HepG2 (cell line): ENCODE measurements at regions not wholly inside any gene's neighbourhood (a gene's known extent, or its start where the extent isn't known, plus 50 kb on each side); places are given as distances from the start of the nearest gene placed in this dataset.

Experiments
- ATAC-seq: fragments of 200-7000 bp; cut with Tn5 transposase; 3 replicates; pipeline ENCODE4 v1.9.1; 2020; ENCODE audit warnings: mild to moderate bottlenecking, moderate library complexity
- BruUV-seq: library from RNA; stranded (reverse); fragments of 400-500 nt; replicated peaks from 2 replicates; lab custom pipeline; 2021; lab: Mats Ljungman, UMichigan
- CTCF ChIA-PET: fragments of 300-600 bp; formaldehyde crosslinking; extraction: SDS; loops from one replicate; lab custom pipeline; 2021; ENCODE audit warnings: low total read pairs, inconsistent platforms, low intra/inter-chr PET ratio; lab: Yijun Ruan, JAX
- POLR2A ChIA-PET: fragments of 350-600 bp; sonication (Branson Sonifier 250); formaldehyde crosslinking; loops from one replicate; lab custom pipeline; 2020; ENCODE audit warnings: antibody characterized with exemption, inconsistent platforms; lab: Yijun Ruan, JAX
- DNase-seq: peaks from one replicate; pipeline ENCODE4 v3.0.0-alpha.2; 2015; ENCODE audit warnings: low spot score
- FAIRE-seq: peaks from 3 replicates; lab custom pipeline; 2011; peaks lifted over from hg19 to GRCh38; lab: Jason Lieb, UNC
- H2AFZ ChIP-seq: one replicate; pipeline ENCODE4 v1.6.1; 2011; ENCODE audit warnings: low read length, inconsistent platforms
- H3K27ac ChIP-seq: fragments of 300-600 bp; 3 replicates; pipeline ENCODE4 v1.8.0; 2011; ENCODE audit warnings: mixed run types, mild to moderate bottlenecking, mixed read lengths, low read length, inconsistent platforms; ENCODE audit not compliant: insufficient read depth; ENCODE audit errors: extremely low read length
- H3K27me3 ChIP-seq, 2 experiments: fragments of 200-600 bp in 1 of 2; 2 replicates in 1 of 2; 3 replicates in 1 of 2; pipeline versions ENCODE4 v1.6.0 to v1.8.0; 2011; ENCODE audit warnings: low read length in 2 of 2, mild to moderate bottlenecking in 2 of 2, moderate library complexity in 2 of 2, inconsistent platforms in 1 of 2; ENCODE audit not compliant: insufficient read depth in 2 of 2, control insufficient read depth in 1 of 2
- H3K36me3 ChIP-seq, 2 experiments: fragments of 200-600 bp in 1 of 2; replicated peaks in 1 of 2; 2 replicates in 1 of 2; 3 replicates in 1 of 2; pipeline versions ENCODE4 v1.5.1 to v1.8.0; 2011; ENCODE audit warnings: low read length in 2 of 2, inconsistent platforms in 1 of 2; ENCODE audit not compliant: insufficient read depth in 2 of 2, control insufficient read depth in 1 of 2
- H3K4me1 ChIP-seq: 2 replicates; pipeline ENCODE4 v1.5.1; 2012; ENCODE audit warnings: low read length, inconsistent platforms; ENCODE audit not compliant: insufficient read depth
- H3K4me2 ChIP-seq: 2 replicates; pipeline ENCODE4 v1.6.0; 2011; ENCODE audit warnings: low read depth, low read length, inconsistent platforms
- H3K4me3 ChIP-seq, 3 experiments: fragments of 200-600 bp in 1 of 3; sonication (generic), shearing (Covaris generic) in 1 of 3; replicated peaks in 1 of 3; 2 replicates each; pipeline ENCODE4 v1.5.1; 2011 to 2016; ENCODE audit warnings: low read length in 3 of 3, inconsistent platforms in 2 of 3, low read depth in 2 of 3, mild to moderate bottlenecking in 2 of 3, control low read depth in 1 of 3, mixed read lengths in 1 of 3; ENCODE audit not compliant: insufficient read depth in 1 of 3
- H3K79me2 ChIP-seq: one replicate; pipeline ENCODE4 v1.6.1; 2011; ENCODE audit warnings: low read length, inconsistent platforms; ENCODE audit not compliant: insufficient read depth
- H3K9ac ChIP-seq: 2 replicates; pipeline ENCODE4 v1.6.0; 2011; ENCODE audit warnings: mild to moderate bottlenecking, low read depth, low read length, inconsistent platforms; ENCODE audit not compliant: insufficient read depth
- H3K9me3 ChIP-seq: 2 replicates; pipeline ENCODE4 v1.5.1; 2012; ENCODE audit warnings: mild to moderate bottlenecking, low read length
- H4K20me1 ChIP-seq: 2 replicates; pipeline ENCODE4 v1.6.0; 2011; ENCODE audit warnings: inconsistent platforms, mild to moderate bottlenecking, low read length, moderate library complexity; ENCODE audit not compliant: insufficient read depth
- FIP1L1 ChIP-seq: fragments of 200-400 bp; formaldehyde crosslinking; IDR thresholded peaks from 2 replicates; pipeline ENCODE4 v1.6.1; 2018; ENCODE audit warnings: low read depth, mild to moderate bottlenecking, low read length, moderate library complexity, borderline replicate concordance; ENCODE audit not compliant: insufficient read depth
- FOSL1 ChIP-seq: sonication (generic); formaldehyde crosslinking; IDR thresholded peaks from 2 replicates; pipeline ENCODE4 v1.9.0; 2021; ENCODE audit warnings: missing genetic modification reagents, borderline replicate concordance
- FOXK2 ChIP-seq: fragments of 450-650 bp; IDR thresholded peaks from 2 replicates; pipeline ENCODE4 v1.6.1; 2016
- KMT2A ChIP-seq: sonication (generic); formaldehyde crosslinking; IDR thresholded peaks from 2 replicates; pipeline ENCODE4 v1.4.0; 2020; ENCODE audit warnings: missing genetic modification reagents
- SMAD1 ChIP-seq: sonication (generic); formaldehyde crosslinking; IDR thresholded peaks from 2 replicates; pipeline ENCODE4 v1.4.0; 2020; ENCODE audit warnings: missing genetic modification reagents, low read depth, mild to moderate bottlenecking, borderline replicate concordance
- ZEB1 ChIP-seq: IDR thresholded peaks from 2 replicates; pipeline ENCODE4 v1.6.1; 2012; ENCODE audit warnings: mild to moderate bottlenecking, low read depth, inconsistent platforms; ENCODE audit not compliant: insufficient replicate concordance
- ZNF510 ChIP-seq: sonication (generic); formaldehyde crosslinking; IDR thresholded peaks from 2 replicates; pipeline ENCODE4 v1.4.0; 2020; ENCODE audit warnings: low read depth, mild to moderate bottlenecking, missing genetic modification reagents
- ZNF761 ChIP-seq: sonication (generic); formaldehyde crosslinking; conservative IDR thresholded peaks from 2 replicates; pipeline ENCODE4 v1.4.0; 2020; ENCODE audit warnings: mild to moderate bottlenecking, missing genetic modification reagents
- ZSCAN20 ChIP-seq: sonication (generic); formaldehyde crosslinking; IDR thresholded peaks from 2 replicates; pipeline ENCODE4 v1.4.0; 2020; ENCODE audit warnings: missing genetic modification reagents, mild to moderate bottlenecking, borderline replicate concordance
- WGBS: methylation state at CpG from one replicate; pipeline ENCODE4 v1.1.6; 2017; ENCODE audit warnings: low lambda C conversion rate; 5-methylcytosine and 5-hydroxymethylcytosine counted together
- in situ Hi-C: cut with HindIII; loops from 2 replicates; pipeline ENCODE4 v1.10.0; 2017; ENCODE audit warnings: low pct_unique_long_range_greater_than_20kb; ENCODE audit not compliant: extremely low pct_ligation_motif_present
- intact Hi-C: fragments of 100-400 bp; cut with micrococcal nuclease; formaldehyde crosslinking; loops from one replicate; pipeline ENCODE4 v1.10.0; 2022; ENCODE audit not compliant: unreplicated experiment
- TF ChIP-seq, protein P1 (sequence below): sonication (generic); formaldehyde crosslinking; IDR thresholded peaks from 2 replicates; pipeline ENCODE4 v1.4.0; 2020; ENCODE audit warnings: mild to moderate bottlenecking, missing genetic modification reagents
- TF ChIP-seq, protein P2 (sequence below): sonication (generic); formaldehyde crosslinking; IDR thresholded peaks from 2 replicates; pipeline ENCODE4 v1.4.0; 2020; ENCODE audit warnings: missing genetic modification reagents, borderline replicate concordance
- TF ChIP-seq, protein P3 (sequence below), 2 experiments: fragments of 450-650 bp in 1 of 2; sonication (generic) in 1 of 2; formaldehyde crosslinking; IDR thresholded peaks; 2 replicates each; pipeline versions ENCODE4 v1.5.0 to v1.8.0; 2020 to 2022; ENCODE audit warnings: mild to moderate bottlenecking in 1 of 2, missing genetic modification reagents in 1 of 2
- TF ChIP-seq, protein P4 (sequence below): sonication (generic); formaldehyde crosslinking; conservative IDR thresholded peaks from 2 replicates; pipeline ENCODE4 v1.4.0; 2020; ENCODE audit warnings: missing genetic modification reagents
- TF ChIP-seq, protein P5 (sequence below): sonication (generic); formaldehyde crosslinking; conservative IDR thresholded peaks from 2 replicates; pipeline ENCODE4 v1.4.0; 2020; ENCODE audit warnings: mild to moderate bottlenecking, missing genetic modification reagents, moderate library complexity

DNA sequence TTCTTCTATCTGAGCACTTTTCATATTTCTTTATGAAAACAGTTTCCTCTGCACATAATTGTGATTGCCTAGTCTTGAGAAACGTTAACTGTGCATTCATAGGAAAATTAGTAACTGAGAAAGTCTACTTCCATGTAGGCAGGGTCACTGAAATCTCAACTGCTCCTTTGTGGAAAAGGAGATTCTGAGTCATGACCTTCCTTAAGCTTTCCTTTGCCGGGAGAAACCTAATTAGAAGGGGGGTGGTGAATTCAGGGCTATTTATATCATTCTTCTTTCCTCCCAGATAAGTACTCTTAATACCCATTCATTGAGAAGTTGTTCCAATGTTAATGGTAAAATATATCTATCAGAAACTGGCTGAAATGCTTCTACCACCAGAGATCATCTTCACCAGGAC is 751.0 kb upstream of the TMEM132C start:
- WGBS, result 0% methylated on average over 2 of the region's 2 CpGs
- no peak for DNase-seq
- Histone ChIP-seq H4K20me1 (no peaks in the 10 kb centered on the region), H3K9me3 (peaks cover 15% of the 10 kb centered on the region), H2AFZ (no peak overlapping the region), H3K4me3 (no peak overlapping the region), H3K27ac (no peak overlapping the region), H3K4me2 (no peak overlapping the region), H3K36me3 (no peaks in the 10 kb centered on the region), H3K79me2 (no peaks in the 10 kb centered on the region), H3K27me3 (no peaks in the 10 kb centered on the region), H3K4me1 (no peaks in the 10 kb centered on the region), H3K9ac (no peak overlapping the region)
- in situ Hi-C loops (no loop called here), intact Hi-C loops (no loop called here)
- no TSS peak for BruUV-seq
- no peak for ATAC-seq
- ChIA-PET POLR2A (no interaction called here), CTCF (no interaction called here)
- no peak for FAIRE-seq
- TF ChIP-seq, protein P1, sequence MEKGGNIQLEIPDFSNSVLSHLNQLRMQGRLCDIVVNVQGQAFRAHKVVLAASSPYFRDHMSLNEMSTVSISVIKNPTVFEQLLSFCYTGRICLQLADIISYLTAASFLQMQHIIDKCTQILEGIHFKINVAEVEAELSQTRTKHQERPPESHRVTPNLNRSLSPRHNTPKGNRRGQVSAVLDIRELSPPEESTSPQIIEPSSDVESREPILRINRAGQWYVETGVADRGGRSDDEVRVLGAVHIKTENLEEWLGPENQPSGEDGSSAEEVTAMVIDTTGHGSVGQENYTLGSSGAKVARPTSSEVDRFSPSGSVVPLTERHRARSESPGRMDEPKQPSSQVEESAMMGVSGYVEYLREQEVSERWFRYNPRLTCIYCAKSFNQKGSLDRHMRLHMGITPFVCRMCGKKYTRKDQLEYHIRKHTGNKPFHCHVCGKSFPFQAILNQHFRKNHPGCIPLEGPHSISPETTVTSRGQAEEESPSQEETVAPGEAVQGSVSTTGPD (CRISPR knock-in tag), result no peak
- TF ChIP-seq, protein P2, sequence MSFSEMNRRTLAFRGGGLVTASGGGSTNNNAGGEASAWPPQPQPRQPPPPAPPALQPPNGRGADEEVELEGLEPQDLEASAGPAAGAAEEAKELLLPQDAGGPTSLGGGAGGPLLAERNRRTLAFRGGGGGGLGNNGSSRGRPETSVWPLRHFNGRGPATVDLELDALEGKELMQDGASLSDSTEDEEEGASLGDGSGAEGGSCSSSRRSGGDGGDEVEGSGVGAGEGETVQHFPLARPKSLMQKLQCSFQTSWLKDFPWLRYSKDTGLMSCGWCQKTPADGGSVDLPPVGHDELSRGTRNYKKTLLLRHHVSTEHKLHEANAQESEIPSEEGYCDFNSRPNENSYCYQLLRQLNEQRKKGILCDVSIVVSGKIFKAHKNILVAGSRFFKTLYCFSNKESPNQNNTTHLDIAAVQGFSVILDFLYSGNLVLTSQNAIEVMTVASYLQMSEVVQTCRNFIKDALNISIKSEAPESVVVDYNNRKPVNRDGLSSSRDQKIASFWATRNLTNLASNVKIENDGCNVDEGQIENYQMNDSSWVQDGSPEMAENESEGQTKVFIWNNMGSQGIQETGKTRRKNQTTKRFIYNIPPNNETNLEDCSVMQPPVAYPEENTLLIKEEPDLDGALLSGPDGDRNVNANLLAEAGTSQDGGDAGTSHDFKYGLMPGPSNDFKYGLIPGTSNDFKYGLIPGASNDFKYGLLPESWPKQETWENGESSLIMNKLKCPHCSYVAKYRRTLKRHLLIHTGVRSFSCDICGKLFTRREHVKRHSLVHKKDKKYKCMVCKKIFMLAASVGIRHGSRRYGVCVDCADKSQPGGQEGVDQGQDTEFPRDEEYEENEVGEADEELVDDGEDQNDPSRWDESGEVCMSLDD, result no peak
- TF ChIP-seq SMAD1 (CRISPR knock-in tag), result no peak
- TF ChIP-seq, protein P3, sequence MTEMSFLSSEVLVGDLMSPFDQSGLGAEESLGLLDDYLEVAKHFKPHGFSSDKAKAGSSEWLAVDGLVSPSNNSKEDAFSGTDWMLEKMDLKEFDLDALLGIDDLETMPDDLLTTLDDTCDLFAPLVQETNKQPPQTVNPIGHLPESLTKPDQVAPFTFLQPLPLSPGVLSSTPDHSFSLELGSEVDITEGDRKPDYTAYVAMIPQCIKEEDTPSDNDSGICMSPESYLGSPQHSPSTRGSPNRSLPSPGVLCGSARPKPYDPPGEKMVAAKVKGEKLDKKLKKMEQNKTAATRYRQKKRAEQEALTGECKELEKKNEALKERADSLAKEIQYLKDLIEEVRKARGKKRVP (CRISPR knock-in tag; IDR thresholded peaks at IDR 0.05), result no peak
- TF ChIP-seq, protein P4, sequence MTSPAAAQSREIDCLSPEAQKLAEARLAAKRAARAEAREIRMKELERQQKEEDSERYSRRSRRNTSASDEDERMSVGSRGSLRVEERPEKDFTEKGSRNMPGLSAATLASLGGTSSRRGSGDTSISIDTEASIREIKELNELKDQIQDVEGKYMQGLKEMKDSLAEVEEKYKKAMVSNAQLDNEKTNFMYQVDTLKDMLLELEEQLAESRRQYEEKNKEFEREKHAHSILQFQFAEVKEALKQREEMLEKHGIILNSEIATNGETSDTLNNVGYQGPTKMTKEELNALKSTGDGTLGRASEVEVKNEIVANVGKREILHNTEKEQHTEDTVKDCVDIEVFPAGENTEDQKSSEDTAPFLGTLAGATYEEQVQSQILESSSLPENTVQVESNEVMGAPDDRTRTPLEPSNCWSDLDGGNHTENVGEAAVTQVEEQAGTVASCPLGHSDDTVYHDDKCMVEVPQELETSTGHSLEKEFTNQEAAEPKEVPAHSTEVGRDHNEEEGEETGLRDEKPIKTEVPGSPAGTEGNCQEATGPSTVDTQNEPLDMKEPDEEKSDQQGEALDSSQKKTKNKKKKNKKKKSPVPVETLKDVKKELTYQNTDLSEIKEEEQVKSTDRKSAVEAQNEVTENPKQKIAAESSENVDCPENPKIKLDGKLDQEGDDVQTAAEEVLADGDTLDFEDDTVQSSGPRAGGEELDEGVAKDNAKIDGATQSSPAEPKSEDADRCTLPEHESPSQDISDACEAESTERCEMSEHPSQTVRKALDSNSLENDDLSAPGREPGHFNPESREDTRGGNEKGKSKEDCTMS (CRISPR knock-in tag), result no peak
- no peak for TF ChIP-seq FOSL1
- TF ChIP-seq ZNF510 (CRISPR knock-in tag), result no peak
- no peak for TF ChIP-seq KMT2A (CRISPR knock-in tag)
- no peak for TF ChIP-seq ZEB1
- no peak for TF ChIP-seq ZNF761 (CRISPR knock-in tag)
- no peak for TF ChIP-seq ZSCAN20
- TF ChIP-seq FOXK2, result no peak
- TF ChIP-seq, protein P5, sequence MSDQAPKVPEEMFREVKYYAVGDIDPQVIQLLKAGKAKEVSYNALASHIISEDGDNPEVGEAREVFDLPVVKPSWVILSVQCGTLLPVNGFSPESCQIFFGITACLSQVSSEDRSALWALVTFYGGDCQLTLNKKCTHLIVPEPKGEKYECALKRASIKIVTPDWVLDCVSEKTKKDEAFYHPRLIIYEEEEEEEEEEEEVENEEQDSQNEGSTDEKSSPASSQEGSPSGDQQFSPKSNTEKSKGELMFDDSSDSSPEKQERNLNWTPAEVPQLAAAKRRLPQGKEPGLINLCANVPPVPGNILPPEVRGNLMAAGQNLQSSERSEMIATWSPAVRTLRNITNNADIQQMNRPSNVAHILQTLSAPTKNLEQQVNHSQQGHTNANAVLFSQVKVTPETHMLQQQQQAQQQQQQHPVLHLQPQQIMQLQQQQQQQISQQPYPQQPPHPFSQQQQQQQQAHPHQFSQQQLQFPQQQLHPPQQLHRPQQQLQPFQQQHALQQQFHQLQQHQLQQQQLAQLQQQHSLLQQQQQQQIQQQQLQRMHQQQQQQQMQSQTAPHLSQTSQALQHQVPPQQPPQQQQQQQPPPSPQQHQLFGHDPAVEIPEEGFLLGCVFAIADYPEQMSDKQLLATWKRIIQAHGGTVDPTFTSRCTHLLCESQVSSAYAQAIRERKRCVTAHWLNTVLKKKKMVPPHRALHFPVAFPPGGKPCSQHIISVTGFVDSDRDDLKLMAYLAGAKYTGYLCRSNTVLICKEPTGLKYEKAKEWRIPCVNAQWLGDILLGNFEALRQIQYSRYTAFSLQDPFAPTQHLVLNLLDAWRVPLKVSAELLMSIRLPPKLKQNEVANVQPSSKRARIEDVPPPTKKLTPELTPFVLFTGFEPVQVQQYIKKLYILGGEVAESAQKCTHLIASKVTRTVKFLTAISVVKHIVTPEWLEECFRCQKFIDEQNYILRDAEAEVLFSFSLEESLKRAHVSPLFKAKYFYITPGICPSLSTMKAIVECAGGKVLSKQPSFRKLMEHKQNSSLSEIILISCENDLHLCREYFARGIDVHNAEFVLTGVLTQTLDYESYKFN (CRISPR knock-in tag), result no peak
- no peak for TF ChIP-seq FIP1L1
